NCI-H82 treated with DMSO at 0.1 percent for 48 hours (cell line): ENCODE measurements at regions not wholly inside any gene's neighbourhood (a gene's known extent, or its start where the extent isn't known, plus 50 kb on each side); places are given as distances from the start of the nearest gene placed in this dataset.
"Not testable (repeated sequence)": the region's sequence is repeated elsewhere in the genome, so short reads cannot be mapped to it uniquely, and the experiment has no call there.

ENCODE experiments used
- DNase-seq: peaks from one replicate; lab custom pipeline; 2025; ENCODE audit not compliant: unreplicated experiment; lab: John Stamatoyannopoulos, UW

DNA sequence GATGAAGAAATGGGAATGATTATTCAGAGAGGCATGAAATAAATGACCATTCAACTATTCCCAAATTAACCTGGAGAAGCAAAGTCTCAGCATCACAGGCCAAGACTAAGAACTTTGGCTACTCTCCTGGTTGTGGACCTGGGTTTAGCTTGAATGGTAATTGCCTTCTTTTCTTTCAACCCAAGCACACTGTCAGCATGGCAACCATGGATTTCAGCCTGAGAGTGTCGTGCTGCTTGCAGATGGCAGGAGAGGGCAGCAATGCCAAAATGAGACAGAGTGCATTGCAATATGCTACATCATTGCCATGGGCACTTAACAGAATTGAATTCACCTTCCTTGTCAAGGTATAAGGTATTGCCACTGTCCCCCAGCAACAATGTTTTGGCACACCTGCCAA is 767.2 kb downstream of the REEP3 start:
- DNase-seq: no peak

DNA sequence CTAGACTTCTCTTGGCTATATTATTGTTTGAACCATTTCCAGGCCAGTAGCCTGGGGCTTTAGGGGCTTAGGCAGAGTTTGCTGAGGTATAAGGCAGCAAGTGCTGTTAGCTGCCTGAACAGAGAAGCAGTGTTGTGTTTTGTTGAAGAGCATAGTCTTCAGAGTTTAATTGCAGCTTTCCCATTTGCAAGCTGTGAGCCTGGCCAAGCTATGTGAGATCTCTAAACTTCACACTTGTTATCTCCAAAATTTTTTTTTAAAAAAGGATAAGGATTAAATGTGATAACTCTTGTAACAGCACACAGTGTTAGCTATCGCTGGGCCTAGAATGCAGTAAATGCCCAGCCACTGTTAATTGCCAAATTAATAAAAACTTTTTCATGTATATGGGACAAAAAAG is 782.4 kb downstream of the REEP3 start:
- no peak for DNase-seq

DNA sequence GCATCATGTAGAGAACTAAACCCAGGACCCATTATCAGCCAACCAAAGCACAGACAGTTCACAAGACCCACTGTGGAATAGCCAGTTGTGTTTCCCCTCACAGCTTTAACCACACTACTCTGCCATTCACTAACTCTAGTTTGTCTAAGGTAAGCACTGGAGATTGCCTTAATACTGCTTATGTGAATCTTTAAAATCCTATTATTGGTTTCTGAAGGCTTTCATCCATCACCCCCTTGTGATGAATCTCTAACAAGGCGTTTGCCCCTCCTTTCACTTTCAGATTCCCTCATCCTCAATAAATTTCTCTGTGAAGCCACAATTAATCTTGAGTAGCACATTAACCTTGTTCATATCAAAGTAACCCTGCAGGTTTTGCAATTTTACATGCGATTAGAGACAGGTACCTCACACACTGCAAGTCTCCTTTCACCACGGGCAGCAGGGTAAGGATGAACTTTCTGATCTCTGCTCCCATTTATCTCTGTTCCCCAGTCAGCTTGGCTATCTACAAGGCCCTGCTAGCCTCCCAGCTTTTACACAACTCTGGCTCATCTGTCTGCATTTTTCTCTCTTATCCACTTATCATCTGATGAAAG is 785.6 kb downstream of the REEP3 start:
- peak; percentile 70 for DNase-seq

DNA sequence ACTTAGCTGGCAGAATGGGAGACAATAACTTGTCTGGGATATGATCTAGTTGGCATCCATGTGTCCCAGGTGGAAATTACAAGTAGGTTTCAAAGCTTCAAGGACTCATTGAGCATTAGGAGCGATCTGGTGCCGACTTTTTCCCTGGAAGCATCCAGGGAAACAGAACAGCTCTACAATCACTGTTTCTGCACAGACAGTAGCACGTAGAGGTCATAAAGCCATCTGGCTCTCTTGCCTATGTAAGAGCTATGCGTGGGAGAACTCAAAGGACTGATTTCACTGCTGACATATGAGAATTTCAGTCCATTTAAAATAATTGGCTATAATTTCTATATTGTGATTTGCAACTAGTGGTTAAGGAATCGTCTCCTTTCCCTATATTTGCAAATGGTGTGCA is 791.7 kb downstream of the REEP3 start:
- no peak for DNase-seq

DNA sequence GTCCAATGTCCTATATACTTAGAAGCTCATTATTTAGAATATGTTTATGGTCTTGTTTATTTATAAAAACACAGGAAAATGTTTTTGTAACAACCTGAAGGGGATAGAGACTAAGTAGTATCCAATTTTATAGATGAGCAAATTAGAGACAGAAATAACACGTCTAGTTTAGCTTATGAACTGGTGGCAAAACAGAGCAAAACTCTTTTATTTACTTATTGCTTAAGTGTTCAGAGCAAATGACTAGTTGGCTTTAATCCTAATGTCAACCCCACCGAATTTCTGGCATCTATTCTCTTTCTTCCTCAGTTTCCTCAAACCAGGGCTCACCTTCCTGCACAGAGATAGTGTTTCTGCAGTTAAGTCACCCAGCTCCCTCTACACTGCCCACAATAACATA is 792.8 kb downstream of the REEP3 start:
- DNase-seq: no peak

DNA sequence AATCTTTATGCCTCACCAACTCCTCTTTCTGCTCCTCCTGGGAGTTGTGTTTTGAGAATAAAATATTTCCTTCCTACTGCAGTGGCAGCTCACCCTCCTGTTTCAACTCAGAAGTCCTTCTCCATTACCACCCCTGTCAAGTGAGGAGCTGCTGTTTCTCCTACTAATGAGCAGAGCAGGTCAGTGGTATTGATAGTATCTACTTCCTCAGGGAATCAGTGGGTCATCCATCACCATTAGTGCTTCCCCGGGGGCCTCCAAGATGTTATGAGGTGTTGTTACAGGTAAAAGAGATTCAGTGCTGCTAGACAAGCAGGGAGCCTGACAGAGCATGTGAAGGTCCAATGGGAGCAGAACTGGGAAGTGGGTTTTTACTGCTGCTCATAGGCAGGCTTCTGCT is 795.2 kb downstream of the REEP3 start:
- DNase-seq: no peak

DNA sequence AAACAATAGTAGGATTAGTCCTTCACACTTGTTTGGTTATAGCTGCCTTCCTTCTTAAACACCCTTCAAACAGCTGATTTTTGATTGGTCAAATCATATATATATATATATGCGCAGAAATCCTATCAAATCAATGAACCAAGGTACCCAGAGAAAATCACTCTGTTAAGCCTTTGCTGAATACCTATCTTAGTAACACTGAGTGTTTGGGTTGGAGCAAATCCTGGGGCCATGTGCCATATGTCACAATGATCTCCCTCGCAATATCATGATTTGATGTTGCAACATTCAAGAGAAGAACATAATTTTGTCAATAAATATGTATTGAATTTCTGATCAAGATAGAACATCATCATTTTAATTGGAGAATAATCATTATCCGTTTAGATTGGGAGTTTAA is 795.6 kb downstream of the REEP3 start:
- no peak for DNase-seq

DNA sequence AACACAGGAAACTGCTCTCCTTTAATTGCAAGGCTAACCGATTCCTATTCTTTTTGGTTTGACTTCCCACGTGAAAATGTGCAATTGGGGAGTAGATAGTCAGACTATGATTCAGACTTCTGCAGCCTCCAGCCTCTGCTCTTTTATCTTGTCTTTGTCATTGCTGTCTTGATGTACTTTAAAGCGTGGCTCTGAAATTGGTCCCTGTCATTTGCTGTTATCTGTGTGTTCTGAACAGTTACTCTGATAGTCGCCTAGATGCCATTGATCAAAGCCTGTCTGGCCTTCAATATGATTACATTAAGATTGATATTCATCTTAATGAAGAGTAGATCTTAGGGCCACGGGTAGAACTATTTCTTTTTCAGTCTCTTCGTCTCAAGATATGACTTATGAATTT is 799.2 kb downstream of the REEP3 start:
- no peak for DNase-seq

DNA sequence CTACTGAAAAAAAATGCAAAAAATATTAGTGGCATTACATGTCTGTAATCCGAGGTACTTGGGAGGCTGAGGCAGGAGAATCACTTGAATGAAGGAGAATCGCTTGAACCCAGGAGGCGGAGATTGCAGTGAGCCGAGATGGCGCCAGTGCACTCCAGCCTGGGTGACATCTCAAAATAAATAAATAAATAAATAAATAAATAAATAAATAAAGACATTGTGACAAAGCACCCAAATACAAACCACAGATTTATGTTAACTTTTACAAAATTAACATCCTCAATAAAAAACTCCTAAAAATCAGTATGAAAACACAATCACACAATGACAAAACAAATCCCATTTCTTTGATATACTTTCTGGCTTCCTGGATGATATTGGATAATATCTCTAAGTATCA is 808.3 kb downstream of the REEP3 start:
- DNase-seq: no peak

DNA sequence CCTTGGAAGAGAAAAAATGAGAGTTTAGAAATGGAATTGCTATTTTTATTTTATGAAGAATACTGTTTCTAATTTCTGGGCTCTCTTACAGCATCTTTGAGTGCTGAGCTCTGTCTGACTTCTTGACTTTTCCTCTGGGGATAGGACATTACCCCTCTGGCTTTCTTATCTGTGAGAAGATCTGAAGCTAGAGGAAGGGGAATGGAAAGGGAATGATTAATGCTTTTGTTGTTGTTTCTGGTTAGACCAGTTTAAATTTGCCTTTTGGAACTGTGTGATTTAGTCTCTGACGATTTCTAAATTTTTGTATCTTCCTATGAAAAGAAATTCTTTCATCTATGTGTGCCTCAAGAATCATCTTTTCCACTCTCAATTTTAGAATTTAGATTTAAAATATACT is 811.4 kb downstream of the REEP3 start:
- DNase-seq: no peak

DNA sequence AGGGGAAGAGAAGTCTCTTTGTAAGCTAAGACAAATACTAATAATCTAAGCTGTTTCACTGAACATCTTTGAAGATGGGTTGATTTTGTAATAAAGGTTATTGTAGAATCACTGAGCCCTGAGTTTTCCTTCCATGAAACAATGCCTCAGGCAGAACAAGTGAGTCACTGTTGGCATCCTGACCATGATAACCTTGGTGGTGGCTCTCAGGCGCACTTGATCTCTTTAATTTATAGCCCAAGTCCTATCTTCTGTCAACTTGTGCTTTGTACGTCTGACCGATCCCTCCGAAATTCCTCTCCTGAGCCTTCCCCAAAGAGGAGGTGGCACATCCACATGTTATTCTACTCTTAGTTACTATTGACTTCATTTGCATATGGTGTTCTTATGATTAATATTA is 812.9 kb downstream of the REEP3 start:
- DNase-seq: no peak

DNA sequence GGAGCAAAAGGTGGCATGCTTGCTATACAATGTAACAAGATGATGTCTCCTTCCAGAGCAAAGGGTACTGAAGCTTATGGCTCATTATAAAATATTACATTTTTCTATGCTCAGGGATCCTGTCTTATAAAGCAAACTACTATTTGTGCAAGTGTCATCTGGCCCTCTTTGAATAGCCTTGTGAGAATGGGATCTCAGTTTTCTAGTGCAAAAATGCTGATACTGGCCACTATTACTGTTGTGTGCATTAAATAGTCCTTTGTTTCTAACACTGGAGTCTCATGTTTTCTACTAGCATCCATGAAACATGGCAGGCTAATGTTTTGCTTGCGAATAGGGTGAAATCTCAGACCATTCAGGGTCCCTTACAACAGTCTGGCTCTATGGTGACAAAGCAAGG is 823.0 kb downstream of the REEP3 start:
- no peak for DNase-seq

DNA sequence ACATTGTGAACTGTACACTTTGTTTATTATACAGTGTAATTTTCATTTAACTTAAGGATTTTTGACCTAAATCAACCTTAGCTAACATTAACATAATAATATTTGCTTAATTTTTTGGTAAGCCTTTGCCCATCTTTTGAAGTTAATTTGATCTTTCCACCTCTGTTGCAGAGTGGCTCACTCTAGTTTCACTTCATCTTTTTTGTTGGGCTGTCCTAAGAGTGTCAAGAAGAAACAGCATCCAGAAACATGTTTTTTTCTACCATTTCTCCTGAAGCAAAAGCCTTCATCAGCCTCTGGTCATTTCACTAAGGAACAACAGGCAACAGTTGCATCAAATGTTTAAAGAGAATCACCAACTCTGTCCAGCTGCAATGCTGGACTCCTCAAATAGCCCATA is 824.7 kb downstream of the REEP3 start:
- DNase-seq: no peak

DNA sequence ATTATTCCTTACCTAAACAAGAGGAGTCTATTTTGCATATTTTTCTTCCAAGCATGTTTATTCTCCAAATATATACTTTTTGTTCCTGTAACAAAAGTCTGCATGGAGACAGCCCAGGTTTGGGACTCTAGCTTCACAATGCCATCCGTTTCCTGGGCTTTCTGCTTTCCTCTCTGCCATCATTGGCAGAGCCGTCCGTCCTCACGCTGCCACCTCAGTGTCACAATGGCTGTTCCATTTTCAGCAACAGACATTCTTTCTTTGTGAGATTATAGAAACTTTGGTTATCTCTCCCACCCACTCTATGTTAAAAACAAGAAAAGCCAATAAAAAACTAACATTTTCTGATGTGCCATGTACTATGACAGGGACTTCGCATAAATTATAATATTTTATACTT is 825.2 kb downstream of the REEP3 start:
- DNase-seq: no peak

DNA sequence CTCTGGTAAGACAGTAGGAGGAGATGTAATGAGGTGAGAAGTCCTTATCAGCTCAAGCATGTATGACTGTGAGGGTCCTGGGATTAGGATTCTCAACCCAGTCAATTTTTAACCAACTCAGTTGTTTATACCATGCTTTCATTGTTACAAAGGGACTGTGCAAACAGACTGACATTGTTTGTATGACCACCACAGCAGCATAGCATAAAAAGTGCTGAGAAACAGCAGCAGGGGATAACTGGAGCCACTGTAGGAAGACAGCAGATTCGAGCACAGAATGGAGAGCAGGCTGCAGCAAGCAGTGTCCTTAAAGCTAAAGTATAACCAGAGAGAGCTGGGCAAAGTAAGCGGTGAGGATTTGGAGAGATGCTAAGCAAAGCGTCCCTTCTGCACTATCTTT is 829.5 kb downstream of the REEP3 start:
- DNase-seq: no peak

DNA sequence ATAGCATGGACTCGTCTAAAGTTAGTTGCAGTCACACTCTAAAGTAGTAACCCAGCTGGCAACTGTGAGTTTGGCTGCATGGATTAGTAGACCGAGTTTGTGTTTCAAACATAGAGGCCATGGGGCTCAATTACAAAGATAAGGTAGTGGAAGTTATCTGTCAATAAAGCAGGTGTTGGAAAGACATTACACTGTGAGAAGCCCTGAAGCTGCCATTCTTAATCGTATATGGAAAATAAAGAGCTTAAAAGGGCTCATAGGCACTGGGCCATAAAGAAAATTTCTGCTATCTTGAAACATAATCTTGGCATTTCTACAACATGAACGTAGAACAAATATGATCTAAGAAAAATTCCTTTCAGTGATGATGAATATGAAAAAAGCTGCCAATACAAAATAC is 837.7 kb downstream of the REEP3 start:
- no peak for DNase-seq

DNA sequence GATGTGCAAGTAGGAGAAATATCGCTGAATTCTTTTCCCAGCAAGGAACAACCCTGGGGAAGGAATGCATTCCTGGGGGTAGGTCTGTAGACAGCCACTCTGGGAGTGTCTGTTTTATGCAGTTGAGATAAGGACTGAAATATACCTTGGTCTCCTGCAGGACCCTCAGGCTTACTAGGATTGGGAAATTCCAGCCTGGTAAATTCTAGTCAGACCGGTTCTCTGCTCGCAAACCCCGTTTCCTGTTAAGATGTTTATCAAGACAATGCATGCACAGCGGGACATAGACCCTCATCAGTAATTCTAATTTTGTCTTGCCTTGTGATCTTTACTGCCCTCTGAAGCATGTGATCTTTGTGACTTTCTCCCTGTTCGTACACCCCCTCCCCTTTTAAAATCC is 839.0 kb downstream of the REEP3 start:
- not testable (repeated sequence) for DNase-seq

DNA sequence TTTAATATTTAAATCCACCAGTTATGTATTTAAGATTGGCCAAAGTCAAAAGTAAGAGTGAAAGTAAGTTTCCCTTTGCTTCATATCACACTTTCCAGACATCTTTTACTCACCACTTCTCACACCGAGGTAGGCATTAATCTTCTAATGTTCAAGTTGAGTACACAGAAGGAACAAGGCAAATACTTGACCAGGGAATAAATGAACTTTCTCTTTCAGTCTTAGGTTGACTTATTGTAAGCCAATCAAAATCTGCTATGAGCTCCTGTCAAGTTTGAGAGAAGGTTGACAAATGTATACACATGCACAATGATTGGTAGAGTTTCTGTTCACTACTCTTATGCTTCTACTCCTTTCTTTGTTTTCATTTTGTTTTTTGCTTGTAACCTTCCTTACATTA is 842.5 kb downstream of the REEP3 start:
- DNase-seq: no peak

DNA sequence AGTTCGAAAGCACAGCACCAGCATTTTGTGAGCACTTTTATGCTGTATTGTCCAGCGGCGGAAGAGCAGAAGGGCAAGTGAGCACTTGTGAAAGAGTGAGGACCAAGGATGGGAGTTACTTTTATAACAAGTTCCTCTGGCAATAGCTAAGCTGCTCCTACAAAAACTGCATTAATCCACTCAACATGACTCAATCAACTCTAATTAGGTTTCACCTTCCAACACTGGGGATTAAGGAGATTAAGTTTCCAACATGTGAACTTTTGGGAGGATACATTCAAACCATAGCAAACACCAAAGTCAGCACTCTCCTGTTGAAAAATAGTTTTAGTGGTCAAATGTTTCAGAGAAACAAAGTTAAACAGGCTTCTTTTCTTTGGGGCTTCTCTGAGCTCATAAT is 844.5 kb downstream of the REEP3 start:
- peak; percentile 89 for DNase-seq

DNA sequence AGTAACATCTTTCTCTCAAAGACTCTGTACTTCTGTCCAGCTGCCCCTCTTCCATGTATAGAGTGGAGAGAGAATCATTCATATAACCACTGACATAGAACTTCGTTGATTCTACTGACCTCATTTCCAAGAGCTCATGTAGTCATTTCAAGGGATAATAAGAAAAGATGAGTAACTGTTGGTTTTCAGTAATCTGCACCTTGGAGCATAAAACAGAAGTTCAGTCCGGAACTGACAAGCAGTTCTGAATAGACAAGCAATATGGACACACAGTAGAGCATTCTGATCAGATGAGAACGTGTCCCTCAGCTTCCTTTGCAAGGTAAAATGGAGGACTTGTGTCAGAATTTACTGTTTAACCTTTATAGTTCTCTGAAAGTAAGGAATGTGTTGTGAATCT is 847.1 kb downstream of the REEP3 start:
- DNase-seq: no peak

DNA sequence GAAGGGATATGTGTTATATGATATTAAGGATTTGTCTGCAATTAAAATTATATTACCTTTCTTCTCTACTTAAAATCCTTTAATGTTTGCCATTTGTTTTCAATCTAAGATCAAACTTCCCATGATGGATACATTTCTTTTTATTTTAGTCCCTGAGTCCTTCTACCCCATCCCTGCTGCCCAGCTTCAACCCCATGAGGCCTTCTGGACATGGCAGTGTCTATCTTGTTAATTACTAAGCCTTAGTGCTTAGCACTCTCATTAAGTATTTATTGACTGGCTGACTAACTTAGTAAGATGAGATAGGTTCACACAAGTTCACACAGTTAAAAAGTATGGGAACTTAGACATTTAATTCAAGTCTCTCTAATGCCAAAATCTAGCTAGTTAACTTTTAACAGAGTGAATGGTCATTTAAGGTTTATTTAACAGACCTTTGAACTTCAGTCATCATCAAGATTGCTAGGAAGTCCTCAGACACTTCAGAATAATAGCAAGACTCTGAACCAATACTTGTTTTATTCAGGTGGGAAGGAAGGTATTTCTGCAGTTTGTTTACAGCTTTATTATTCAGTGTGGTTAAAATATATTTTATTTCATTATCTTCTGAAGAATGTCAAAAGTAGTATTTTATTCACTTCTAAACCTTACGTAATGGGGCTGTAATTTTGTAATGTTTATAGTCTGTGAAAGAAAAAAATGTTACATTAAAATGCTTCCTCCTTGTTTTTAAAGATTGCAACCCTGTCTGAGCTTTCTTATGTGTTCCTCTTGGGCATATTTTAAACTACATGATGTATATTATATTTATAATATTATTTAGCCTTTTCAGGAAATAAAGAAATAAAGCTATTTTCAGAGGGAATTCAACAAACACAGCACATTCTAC is 848.9 kb downstream of the REEP3 start:
- DNase-seq: peak; percentile 69

DNA sequence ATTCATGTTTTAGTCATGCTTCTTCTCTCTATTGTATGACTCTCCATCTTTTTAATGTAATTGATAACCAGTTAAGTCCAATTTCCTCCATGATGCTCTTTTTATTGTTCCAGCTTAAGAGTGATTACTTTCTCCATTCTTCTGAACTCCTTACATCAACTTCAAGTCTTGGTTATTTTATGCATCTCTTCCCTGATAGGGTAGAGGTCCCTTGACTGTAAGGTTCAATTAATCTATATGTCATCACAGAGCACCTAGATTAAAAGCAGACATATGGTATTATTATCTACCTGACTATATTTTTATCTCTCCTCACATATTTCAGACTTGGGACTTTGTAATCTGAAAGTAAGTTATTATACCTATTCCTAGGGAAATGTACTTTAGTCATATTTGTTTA is 853.1 kb downstream of the REEP3 start:
- DNase-seq: no peak

DNA sequence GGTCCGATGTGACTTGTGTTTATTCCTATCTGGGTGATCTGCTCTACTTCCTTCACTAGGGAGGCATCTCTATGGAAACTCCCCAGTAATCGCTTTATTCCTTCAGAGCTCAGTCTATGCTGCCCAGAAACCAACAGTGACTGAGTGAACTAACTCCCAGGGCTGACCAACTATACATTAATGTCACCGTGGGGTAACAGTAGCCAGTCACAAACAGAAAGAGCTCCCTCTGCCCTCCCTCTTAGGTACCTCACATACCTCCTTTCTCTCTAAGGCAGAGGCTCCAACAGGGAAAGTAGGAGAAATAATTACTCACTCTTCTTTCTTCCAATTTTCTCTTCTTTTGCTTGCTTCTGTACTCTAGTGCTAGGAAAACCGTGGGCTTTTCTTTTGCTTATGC is 855.0 kb downstream of the REEP3 start:
- DNase-seq: no peak
